SH-SY5Y (cell line): ENCODE measurements at regions not wholly inside any gene's neighbourhood (a gene's known extent, or its start where the extent isn't known, plus 50 kb on each side); places are given as distances from the start of the nearest gene placed in this dataset.

Experiments used
- GATA2 ChIP-seq: IDR thresholded peaks from 2 replicates; pipeline ENCODE4 v1.6.1; 2011; ENCODE audit warnings: mild to moderate bottlenecking, low read depth, low read length
- GATA3 ChIP-seq: IDR thresholded peaks from 2 replicates; pipeline ENCODE4 v1.6.1; 2011; ENCODE audit warnings: low read depth, mild to moderate bottlenecking, low read length, moderate library complexity

GRCh38 chr18:53660306-53660705 lies 564.2 kb downstream of the MBD2 start:
- TF ChIP-seq GATA3 = no peak
- TF ChIP-seq GATA2 = no peak

- no peak for TF ChIP-seq GATA2
- TF ChIP-seq GATA3 = no peak
Measured at GRCh38 chr18:53657257-53657656, 567.2 kb downstream of the MBD2 start.

GRCh38 chr18:53649621-53650020 lies 574.8 kb downstream of the MBD2 start:
- TF ChIP-seq GATA3 = no peak
- TF ChIP-seq GATA2 = no peak

- TF ChIP-seq GATA3 = no peak
- TF ChIP-seq GATA2 = no peak
Measured at GRCh38 chr18:53644799-53645471, 579.5 kb downstream of the MBD2 start.

- no peak for TF ChIP-seq GATA2
- no peak for TF ChIP-seq GATA3
Measured at GRCh38 chr18:53639687-53640086, 584.8 kb downstream of the MBD2 start.

GRCh38 chr18:53629337-53629736 lies 595.1 kb downstream of the MBD2 start:
- TF ChIP-seq GATA3 (no peak), GATA2 (no peak)

- no peak for TF ChIP-seq GATA3
- TF ChIP-seq GATA2 = no peak
Measured at GRCh38 chr18:53625997-53626599, 598.4 kb downstream of the MBD2 start.

- TF ChIP-seq GATA3 = no peak
- TF ChIP-seq GATA2 = no peak
Measured at GRCh38 chr18:53610957-53611356, 613.5 kb downstream of the MBD2 start.

- TF ChIP-seq GATA2 (no peak), GATA3 (0 out of 2 replicates have a peak, but pooled peaks have one; percentile 27)
Measured at GRCh38 chr18:53606792-53607191, 617.7 kb downstream of the MBD2 start.

- TF ChIP-seq GATA3 = no peak
- TF ChIP-seq GATA2 = no peak
Measured at GRCh38 chr18:53605198-53605597, 619.3 kb downstream of the MBD2 start.

- no peak for TF ChIP-seq GATA3
- no peak for TF ChIP-seq GATA2
Measured at GRCh38 chr18:53603276-53603675, 621.2 kb downstream of the MBD2 start.

- no peak for TF ChIP-seq GATA3
- TF ChIP-seq GATA2 = no peak
Measured at GRCh38 chr18:53601344-53601743, 623.1 kb downstream of the MBD2 start.

- no peak for TF ChIP-seq GATA2
- TF ChIP-seq GATA3 = no peak
Measured at GRCh38 chr18:53586923-53587322, 637.5 kb downstream of the MBD2 start.
